Stomach smooth muscle (tissue), 2 donors: ENCODE measurements at regions not wholly inside any gene's neighbourhood (a gene's known extent, or its start where the extent isn't known, plus 50 kb on each side); places are given as distances from the start of the nearest gene placed in this dataset.

ENCODE experiments used
- H3K27ac ChIP-seq: one replicate; pipeline ENCODE4 v1.7.0; 2013; ENCODE audit warnings: mild to moderate bottlenecking, low read length, inconsistent platforms
- H3K27me3 ChIP-seq, 2 donors: one replicate each; pipeline ENCODE4 v1.7.0; 2013; ENCODE audit warnings: low read length in 2 of 2; ENCODE audit not compliant: insufficient read depth in 2 of 2, control insufficient read depth in 1 of 2
- H3K36me3 ChIP-seq, 2 donors: one replicate each; pipeline ENCODE4 v1.7.0; 2013; ENCODE audit warnings: low read length in 2 of 2; ENCODE audit not compliant: control insufficient read depth in 2 of 2, insufficient read depth in 2 of 2
- H3K4me1 ChIP-seq: one replicate; pipeline ENCODE4 v1.7.0; 2013; ENCODE audit warnings: low read length; ENCODE audit not compliant: control insufficient read depth, insufficient read depth
- H3K4me3 ChIP-seq, 2 donors: one replicate each; pipeline ENCODE4 v1.7.0; 2013; ENCODE audit warnings: low read length in 2 of 2
- H3K9ac ChIP-seq, 2 donors: one replicate each; pipeline ENCODE4 v1.7.0; 2013; ENCODE audit warnings: low read length in 2 of 2, mild to moderate bottlenecking in 1 of 2
- H3K9me3 ChIP-seq, 2 donors: one replicate each; pipeline ENCODE4 v1.7.0; 2013; ENCODE audit warnings: low read length in 2 of 2; ENCODE audit not compliant: control insufficient read depth in 2 of 2
- donor health status: healthy.
- donor health status: Pancreatic carcinoma.

DNA sequence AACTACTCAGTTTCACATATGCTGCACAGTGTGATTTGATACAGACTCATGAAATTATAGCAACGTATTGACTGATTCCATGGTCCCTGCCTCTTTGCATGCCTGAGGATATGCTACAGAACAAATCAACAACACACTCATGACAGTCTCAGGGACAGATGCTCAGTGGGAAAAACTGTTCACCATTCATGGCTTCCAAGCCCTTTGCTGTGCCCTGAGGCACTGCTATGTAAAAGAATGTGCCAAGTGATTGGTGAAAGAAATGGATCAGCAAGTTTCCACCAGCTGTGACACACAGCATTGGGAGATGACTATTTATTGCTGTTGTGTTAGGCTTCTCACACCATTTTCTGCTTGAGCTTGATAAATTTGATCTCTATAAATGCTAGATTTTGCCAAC lies 825.6 kb upstream of the INTU start:
- H3K27ac ChIP-seq = no peak overlapping the region
- H3K36me3 ChIP-seq = no peaks in the 10 kb centered on the region
- no peaks in the 10 kb centered on the region for H3K9me3 ChIP-seq
- H3K27me3 ChIP-seq = no peaks in the 10 kb centered on the region
- no peak overlapping the region for H3K9ac ChIP-seq
- no peaks in the 10 kb centered on the region for H3K4me1 ChIP-seq
- H3K4me3 ChIP-seq = no peak overlapping the region

DNA sequence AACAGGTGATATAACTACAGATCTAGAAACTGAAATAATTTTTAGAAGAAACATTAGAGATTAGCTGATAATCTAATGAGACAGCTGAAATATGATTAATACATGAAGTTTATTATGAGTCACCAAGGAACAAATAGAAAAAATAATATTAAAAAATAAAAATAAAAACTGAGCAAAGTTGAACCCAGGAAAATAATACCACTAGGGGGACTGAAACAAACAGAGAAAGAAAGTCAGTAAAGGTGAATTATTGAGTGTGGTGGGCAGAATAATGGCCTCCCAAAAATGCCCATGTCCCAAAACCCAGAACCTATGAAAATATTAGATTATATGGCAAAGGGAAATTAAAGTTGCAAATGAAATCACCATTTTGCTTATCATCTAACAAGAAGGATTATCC lies 820.7 kb upstream of the INTU start:
- Histone ChIP-seq H3K4me3 (no peak overlapping the region), H3K27me3 (no peaks in the 10 kb centered on the region)

GRCh38 chr4:126820631-126821030 lies 812.1 kb upstream of the INTU start:
- Histone ChIP-seq H3K27ac (no peak overlapping the region), H3K9me3 (no peaks in the 10 kb centered on the region), H3K4me3 (no peak overlapping the region), H3K4me1 (no peaks in the 10 kb centered on the region), H3K9ac (no peak overlapping the region), H3K36me3 (no peaks in the 10 kb centered on the region), H3K27me3 (no peaks in the 10 kb centered on the region)

More for the DNA sequence above, 820.7 kb upstream of the INTU start:
- Histone ChIP-seq H3K4me1 (no peaks in the 10 kb centered on the region), H3K36me3 (no peaks in the 10 kb centered on the region), H3K9ac (no peak overlapping the region), H3K27ac (no peak overlapping the region), H3K9me3 (no peaks in the 10 kb centered on the region)

- no peaks in the 10 kb centered on the region for H3K36me3 ChIP-seq
- H3K9ac ChIP-seq = no peak overlapping the region
- no peak overlapping the region for H3K4me3 ChIP-seq
- no peaks in the 10 kb centered on the region for H3K27me3 ChIP-seq
- H3K9me3 ChIP-seq = peaks cover 0 to 2% of the 10 kb centered on the region in 2 donors
- no peaks in the 10 kb centered on the region for H3K4me1 ChIP-seq
- no peak overlapping the region for H3K27ac ChIP-seq
These were observed 811.6 kb upstream of the INTU start for GRCh38 chr4:126821152-126821551.

DNA sequence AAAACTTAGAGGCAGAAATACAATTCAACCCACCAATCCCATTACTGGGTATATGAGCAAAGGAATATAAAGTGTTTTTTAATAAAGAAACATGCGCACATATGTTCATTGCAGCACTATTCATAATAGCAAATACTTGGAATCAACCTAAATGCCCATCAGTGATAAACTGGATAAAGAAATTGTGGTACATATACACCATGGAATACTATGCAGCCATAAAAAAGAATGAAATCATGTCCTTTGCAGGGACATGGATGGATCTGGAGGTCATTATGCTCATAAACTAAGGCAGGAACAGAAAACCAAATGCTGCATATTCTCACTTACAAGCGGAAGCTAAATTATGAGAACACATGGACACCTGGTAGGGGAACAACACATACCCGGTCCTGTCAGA lies 807.7 kb upstream of the INTU start:
- Histone ChIP-seq H3K4me1 (no peaks in the 10 kb centered on the region), H3K9me3 (peaks cover 0 to 3% of the 10 kb centered on the region in 2 donors), H3K27ac (no peak overlapping the region), H3K36me3 (no peaks in the 10 kb centered on the region), H3K4me3 (no peak overlapping the region), H3K27me3 (no peaks in the 10 kb centered on the region), H3K9ac (no peak overlapping the region)

GRCh38 chr4:126827669-126828068 lies 805.1 kb upstream of the INTU start:
- Histone ChIP-seq H3K9ac (no peak overlapping the region), H3K27ac (no peak overlapping the region), H3K4me3 (no peak overlapping the region), H3K4me1 (no peaks in the 10 kb centered on the region), H3K9me3 (peaks cover 2 to 3% of the 10 kb centered on the region in 2 donors), H3K36me3 (no peaks in the 10 kb centered on the region), H3K27me3 (no peaks in the 10 kb centered on the region)

- Histone ChIP-seq H3K4me3 (no peak overlapping the region), H3K27ac (no peak overlapping the region), H3K4me1 (no peaks in the 10 kb centered on the region), H3K9me3 (peaks cover 0 to 2% of the 10 kb centered on the region in 2 donors), H3K27me3 (no peaks in the 10 kb centered on the region), H3K9ac (no peak overlapping the region), H3K36me3 (no peaks in the 10 kb centered on the region)
These were observed 797.9 kb upstream of the INTU start for GRCh38 chr4:126834854-126835253.

- H3K36me3 ChIP-seq = no peaks in the 10 kb centered on the region
- H3K9ac ChIP-seq = no peak overlapping the region
- H3K4me3 ChIP-seq = no peak overlapping the region
- no peak overlapping the region for H3K27ac ChIP-seq
- H3K9me3 ChIP-seq = no peaks in the 10 kb centered on the region
- H3K27me3 ChIP-seq = no peaks in the 10 kb centered on the region
- H3K4me1 ChIP-seq = no peaks in the 10 kb centered on the region
These were observed 793.6 kb upstream of the INTU start for GRCh38 chr4:126838941-126839679.

DNA sequence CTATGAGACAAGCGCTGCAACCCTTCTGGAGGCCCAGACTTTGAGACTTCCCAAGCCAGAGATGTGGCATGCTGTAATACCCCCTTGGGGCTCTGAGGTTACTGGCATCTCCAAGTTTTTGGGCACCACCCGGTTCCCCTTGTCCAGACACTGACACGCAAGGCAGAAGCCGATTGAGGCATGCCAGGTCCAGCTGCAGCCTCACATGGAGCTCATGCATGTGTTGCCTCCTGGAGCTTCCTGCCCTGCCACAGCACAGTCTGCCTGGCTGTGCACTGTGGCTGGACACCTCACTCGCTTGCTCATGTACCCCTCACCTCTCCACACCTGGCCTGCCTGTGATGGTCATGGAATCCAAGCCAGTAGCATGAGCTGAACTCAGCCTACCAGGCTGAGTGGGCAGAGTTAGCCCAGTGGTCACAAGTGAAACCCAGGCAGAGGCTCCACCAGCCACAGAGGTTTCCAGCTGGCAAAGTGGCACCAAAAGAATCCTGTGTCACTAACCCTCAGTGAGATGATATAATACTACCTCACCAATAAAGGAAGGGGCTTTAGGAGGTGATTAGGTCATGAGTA lies 789.2 kb upstream of the INTU start:
- no peak overlapping the region for H3K9ac ChIP-seq
- H3K27ac ChIP-seq = no peak overlapping the region
- H3K27me3 ChIP-seq = no peaks in the 10 kb centered on the region
- H3K4me3 ChIP-seq = no peak overlapping the region
- no peaks in the 10 kb centered on the region for H3K9me3 ChIP-seq
- H3K4me1 ChIP-seq = no peaks in the 10 kb centered on the region
- no peaks in the 10 kb centered on the region for H3K36me3 ChIP-seq

DNA sequence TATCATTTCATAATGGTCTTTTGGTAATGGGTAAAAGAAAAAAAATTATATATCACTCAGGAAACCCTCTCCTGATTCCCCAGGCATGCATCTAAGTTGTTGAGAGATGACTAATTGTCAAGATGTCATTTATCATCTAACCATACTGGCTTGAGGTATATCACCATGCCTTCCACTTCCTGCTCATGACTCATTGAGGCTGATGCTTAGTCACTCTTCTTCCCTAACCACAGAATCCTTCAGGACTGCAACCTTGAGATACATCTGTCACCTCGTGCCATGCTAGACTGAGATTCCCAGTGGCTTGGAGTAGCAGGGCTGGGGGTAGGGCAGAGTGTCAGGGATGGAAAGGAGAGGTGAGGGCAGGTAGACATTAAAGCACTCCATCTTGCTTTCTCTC lies 782.5 kb upstream of the INTU start:
- Histone ChIP-seq H3K9me3 (no peaks in the 10 kb centered on the region), H3K27me3 (no peaks in the 10 kb centered on the region), H3K4me1 (no peaks in the 10 kb centered on the region)

GRCh38 chr4:126851391-126851790 lies 781.4 kb upstream of the INTU start:
- H3K27me3 ChIP-seq = no peaks in the 10 kb centered on the region
- no peaks in the 10 kb centered on the region for H3K36me3 ChIP-seq
- no peak overlapping the region for H3K27ac ChIP-seq
- H3K4me3 ChIP-seq = no peak overlapping the region
- H3K9me3 ChIP-seq = no peaks in the 10 kb centered on the region
- H3K9ac ChIP-seq = no peak overlapping the region
- no peaks in the 10 kb centered on the region for H3K4me1 ChIP-seq

More for the DNA sequence above, 782.5 kb upstream of the INTU start:
- Histone ChIP-seq H3K36me3 (no peaks in the 10 kb centered on the region), H3K9ac (no peak overlapping the region), H3K4me3 (no peak overlapping the region), H3K27ac (no peak overlapping the region)
